HG03432 (cell line): ENCODE measurements at regions not wholly inside any gene's neighbourhood (a gene's known extent, or its start where the extent isn't known, plus 50 kb on each side); places are given as distances from the start of the nearest gene placed in this dataset.

ENCODE experiments used
- ATAC-seq: cut with Tn5 transposase; IDR thresholded peaks from one replicate; pipeline ENCODE4 v1.9.1; 2021; ENCODE audit warnings: mild to moderate bottlenecking, moderate library complexity; ENCODE audit not compliant: unreplicated experiment

DNA sequence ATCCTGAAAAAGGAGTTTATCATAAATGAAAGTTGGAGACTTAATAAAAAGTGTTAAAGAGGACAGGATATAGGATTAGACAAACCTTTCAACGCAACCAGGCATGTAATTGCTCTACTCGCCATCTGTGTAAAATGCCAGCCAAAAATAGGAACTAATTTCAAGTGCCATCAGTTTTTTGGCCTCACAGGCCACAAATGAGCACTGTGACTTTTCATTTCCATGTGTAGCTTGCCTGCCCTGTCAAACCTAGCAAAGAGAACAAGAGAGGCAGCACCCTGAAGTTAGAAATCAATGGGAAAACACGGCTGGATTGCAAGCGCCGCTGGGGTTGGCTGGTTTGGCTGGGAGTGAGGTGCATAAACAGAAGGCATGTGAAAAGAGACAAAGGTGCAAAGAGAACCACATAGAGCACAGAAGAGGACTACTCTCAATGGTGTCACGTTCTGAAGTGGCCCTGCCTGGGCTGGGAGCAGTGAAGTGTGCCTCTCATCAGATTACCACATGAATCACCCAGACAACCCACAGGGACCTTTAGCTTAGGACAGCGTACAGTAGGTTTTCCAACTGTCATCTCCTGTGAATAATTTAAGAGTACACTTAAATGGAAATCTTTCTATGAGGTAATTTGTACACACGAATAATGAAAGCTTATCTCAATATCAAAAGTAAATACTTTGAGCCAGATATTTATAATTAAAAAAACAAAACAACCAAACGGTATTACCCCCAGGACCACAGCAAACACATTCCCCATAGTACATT is 78.0 kb upstream of the NHSL1 start:
- peak; percentile 89 for ATAC-seq

DNA sequence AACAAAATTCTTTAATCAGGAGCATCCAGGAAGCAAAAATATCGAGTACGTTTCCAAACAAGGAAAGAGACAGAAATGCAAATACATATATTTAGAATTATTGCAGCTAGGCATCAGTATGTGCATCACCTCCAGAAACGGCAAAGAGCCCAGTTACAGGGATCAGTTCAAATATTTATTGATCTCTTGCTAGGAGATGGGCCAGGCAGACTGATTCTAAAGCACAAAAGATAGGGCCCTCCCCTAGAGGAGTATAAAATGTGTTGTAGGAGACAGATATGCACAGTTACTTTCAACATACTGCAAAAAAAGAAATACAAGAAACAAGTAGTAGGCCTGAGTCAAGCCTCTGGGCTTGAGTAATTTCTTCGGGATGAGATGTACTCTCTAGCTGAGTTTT is 80.7 kb upstream of the NHSL1 start:
- no peak for ATAC-seq

DNA sequence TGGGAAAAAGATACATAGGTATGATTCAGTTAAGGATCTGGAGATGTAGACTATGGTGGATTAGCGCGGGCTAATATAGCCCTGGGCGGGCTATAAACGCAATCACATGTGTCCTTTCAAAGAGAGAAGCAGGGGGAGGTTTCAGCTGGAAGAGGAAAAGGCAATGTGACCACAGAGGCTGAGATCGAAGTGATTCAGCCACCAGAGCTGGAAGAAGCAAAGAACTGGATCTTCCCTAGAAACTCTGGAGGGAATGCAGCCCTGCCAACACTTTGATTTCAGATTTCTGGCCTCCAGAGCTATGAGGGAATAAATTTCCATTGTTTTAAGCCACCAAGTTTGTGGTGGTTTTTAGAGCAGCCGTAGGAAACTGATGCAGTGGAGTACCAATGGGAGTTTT is 81.5 kb upstream of the NHSL1 start:
- no peak for ATAC-seq

DNA sequence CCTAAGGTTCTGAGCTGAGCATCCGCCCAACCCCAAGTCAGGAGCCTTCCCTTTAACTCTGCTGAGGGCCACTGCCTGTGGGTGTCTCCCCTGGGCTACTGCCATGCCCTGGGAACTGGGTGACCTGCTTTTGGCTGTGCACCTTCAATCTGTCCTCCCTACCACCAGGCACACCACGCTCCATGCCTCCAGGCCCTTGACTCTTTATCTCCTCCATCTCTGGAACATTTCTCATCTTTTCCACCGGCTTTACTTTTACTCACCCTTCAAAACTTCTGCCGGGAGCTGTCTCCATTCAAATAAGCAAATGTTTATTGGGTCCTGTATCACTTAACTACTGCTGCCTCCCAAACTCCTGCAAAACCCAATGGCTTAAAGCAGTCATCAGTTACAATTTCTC is 83.3 kb upstream of the NHSL1 start:
- ATAC-seq: no peak

DNA sequence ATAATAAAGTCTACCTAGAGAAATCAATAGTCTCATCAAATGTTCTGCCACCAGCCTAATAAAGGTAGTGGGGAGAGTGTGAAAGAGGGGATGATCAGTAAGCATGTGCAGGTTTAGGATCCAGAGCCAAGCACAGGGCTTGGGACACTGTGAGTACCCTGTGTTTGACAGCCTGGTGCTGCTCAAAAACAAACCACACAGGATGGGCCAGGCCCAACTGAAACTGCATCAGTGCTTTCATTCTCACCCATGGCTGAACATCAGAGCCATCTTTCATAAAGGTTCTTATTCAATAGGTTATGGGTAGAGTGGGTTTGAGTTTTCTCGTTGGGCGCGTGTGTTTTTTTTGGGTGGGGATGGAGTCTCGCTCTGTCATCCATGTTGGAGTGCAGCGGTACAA is 87.3 kb upstream of the NHSL1 start:
- peak; percentile 57 for ATAC-seq

DNA sequence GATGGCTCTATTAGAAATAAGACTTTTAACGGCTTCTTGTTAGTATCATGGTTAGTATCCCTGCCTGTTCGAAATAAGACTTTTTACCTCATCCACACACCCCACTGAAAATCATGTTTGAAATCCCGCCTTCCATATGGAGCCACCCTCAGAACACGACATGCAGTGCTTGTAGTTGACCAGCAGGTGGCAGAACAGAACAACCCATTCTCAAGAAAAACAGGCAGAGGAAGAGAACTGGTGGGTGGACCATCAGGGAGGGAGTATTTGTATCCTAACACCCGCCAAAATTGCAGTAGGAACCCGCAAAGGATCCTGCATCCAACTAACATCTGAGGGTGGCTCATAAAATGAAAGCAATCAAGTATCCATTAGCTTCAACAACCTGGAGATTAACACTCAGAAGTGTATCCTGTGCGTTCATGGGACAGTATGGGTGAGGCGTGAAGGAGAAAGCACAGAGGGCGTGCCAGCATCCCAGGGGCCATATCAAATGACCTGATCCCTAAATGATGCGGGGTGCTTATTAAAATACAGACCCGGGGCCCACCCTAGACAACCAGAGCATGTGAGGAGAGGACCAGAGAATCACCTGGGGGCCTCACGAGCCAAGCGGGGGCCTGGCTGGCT is 89.6 kb upstream of the NHSL1 start:
- no peak for ATAC-seq

DNA sequence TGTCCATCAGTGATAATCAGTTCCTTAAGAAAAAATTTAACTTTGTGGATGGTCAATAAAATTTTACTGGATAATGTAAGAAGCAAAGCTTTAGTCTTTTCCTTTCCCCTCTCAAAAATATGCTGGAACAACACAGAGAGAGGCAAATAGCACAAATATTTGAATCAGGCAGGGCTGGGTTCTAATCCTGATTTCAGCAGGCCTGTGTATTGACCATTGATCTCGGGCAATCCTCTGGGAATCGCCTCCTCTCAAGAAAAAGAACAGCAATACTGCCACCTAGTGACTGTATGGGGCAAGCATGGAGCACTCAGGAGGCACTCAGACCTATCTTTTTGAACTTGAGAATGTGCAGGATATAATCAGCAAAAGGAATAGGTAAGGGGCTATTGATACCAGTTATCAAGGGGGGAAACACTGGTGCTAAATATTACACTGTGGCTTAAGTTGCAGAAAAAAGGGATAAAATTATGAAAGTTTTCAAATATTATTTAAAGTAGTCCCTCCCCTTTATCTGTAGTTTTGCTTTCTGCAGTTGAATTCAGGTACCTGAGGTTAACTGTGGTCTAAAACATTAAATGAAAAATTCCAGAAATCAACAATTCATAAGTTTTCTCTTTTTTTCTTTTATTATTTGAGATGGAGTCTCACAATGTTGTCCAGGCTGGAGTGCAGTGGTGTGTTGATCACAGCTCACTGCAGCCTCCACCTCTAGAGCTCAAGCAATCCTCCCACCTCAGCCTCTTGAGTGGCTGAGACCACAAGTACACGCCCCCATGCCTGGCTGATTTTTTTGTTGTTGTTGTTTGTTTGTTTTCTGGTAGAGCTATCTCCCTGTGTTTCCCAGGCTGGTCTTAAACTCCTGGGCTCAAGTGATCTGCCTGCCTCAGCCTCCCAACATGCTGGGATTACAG is 91.8 kb upstream of the NHSL1 start:
- ATAC-seq: no peak

DNA sequence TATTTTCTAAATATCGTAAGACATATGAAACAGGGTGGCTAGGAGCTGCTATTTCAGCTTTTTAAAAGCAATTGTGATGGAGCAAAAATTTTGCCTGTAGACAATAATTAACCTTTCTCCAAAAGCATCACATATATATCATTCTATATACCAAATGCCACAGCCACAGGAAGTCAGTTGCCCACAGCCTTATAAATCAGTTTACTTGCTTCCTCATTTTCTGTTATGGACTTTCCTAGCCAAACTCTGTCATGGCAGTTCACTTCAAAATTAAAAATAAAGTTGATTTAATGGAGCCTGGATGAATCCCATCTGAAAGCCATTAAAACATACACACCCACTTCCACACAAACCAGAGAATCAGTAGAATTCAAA is 93.4 kb upstream of the NHSL1 start:
- peak; percentile 57 for ATAC-seq

DNA sequence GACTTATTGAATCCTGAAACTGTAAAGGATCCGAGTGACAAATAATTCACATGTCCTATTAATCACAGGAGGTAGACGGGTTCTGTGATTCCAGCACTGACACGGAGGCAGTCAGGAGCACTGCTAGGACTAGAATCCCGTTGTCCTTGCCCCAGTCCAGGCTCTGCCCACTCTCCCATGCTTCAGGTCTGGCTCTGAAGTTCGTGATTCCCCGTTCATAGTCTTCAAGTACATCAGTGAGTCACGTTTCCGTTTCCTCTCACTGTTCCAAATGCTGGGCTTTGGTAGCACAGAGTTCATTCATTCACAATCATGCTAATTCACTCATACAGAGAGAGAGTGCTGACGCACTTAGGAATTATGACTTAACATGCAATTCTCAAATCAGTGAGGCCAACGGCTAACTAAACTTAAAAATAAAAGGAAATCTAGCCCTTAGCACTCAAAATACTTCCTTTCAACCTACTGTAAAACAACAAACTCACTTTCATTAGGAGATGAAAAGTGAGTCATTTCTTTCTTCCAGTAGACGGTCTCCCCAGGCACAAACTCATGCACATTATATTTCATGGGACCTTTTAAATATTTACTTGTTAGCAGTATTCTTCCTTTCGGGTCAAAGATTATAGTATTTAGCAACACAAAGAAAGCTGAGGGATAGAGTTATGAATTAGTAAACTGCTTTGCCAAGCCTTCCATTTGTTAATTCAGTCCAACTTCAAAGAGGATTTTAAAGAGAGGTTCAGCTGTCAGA is 94.0 kb upstream of the NHSL1 start:
- peak; percentile 87 for ATAC-seq

DNA sequence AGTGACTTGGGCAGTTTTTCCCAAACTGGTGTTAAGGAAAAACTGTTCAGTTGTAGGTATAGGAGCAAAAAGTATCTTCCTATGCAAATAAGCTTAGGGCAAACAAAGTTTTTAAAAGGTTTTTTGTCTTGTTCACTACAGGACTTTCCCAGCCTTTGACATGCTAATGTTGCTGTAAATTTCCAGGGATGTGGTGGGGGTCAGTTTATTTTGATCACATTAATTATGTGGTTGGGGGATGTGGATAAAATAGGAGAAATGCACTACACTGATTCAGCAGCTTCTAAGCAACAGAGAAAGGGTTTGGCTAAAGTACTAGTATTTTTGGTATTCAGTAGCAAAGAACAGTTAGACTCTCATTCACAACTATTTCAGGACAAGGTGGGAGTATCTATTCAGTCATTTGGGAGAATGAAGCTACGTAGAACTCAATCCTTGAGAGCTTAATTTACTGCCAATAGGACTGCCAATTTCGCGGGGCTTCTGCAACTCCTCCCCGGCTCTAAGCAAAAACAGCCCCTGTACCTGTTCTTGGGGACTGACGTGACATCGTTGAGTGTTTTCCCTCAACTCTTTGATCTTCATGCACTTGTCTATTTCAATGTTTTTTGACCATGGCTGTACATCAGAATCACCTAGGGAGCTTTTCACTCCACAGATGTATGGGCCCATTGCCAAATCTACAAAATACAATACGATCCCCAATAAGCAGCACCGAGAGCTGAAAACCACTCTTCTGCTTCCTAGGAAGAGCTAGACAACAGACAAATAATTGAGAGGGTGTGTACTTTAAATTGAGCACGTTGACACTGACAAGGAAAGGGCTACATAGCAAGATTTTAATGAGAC is 94.8 kb upstream of the NHSL1 start:
- ATAC-seq: no peak

DNA sequence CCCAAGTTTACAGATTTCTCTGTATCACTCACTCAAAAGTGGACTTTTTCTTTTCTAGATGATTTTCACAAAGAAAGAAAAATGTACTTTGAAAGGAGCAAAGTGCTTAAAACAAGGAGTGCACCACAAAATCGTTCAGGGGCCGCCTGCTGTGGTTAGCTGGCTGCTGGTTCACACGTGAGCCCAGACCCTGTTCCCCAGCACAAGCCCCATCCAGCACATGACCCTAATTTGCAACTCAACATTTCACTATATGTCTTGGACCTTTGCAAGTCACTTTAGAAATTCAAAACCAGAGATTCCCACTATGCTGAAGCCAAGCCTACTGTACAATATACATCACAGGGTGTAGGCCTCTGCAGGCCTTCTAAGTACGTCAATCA is 95.5 kb upstream of the NHSL1 start:
- ATAC-seq: no peak

DNA sequence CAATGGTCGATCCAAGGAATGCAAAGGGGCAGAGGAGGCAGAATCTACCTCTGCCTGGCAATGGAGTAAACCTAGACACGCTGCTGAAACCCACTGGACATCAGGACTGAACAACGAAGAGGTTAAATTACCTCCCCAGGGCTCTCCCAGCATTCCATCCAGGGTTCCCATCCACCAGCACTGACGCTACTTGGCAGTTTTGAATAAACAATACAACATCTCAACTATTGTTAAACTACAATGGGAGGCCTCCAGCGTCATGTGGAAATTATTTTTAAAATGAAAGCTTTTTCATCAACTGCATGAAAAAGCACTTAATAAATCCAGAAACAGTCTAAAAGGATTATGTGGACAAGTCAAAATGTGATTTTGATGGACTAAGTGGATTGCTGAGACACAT is 96.8 kb upstream of the NHSL1 start:
- ATAC-seq: no peak

DNA sequence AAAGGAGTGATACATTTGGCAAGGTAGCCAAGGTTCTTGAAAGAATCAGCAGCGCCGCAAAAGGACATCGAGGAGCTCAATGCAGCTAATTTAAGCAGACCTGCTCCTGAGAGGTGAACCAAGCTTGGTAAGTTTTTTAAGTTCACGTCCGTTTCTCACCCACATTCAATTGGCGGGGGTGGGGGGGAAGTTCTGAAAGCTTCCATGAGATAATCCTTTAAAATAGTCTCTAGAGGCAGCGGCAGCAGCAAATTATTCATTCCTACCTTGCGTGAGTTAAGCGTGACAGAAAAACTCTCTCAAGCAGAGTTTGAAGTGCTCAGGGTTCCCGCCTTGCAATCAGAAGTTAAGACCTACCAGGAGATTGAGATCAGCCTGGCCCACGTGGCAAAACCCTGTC is 97.3 kb upstream of the NHSL1 start:
- ATAC-seq: no peak

DNA sequence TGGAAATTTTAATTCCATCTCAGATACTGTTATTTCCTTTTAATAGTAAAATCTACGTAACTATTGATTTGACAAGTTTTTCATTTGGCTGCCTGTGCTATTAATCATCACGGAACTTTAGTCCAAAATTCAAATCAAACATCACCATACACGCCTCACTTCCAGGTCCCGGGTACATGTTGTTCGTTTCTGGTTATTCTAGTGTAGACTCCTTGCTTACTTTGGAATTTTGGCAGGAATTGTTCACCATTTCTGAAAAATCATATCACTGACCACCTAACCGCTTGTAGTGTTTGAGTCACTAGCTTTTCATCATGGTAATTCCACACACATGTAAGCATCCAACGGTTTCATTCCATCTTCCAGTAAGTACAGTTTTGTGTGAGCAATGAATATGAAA is 98.0 kb upstream of the NHSL1 start:
- ATAC-seq: no peak

DNA sequence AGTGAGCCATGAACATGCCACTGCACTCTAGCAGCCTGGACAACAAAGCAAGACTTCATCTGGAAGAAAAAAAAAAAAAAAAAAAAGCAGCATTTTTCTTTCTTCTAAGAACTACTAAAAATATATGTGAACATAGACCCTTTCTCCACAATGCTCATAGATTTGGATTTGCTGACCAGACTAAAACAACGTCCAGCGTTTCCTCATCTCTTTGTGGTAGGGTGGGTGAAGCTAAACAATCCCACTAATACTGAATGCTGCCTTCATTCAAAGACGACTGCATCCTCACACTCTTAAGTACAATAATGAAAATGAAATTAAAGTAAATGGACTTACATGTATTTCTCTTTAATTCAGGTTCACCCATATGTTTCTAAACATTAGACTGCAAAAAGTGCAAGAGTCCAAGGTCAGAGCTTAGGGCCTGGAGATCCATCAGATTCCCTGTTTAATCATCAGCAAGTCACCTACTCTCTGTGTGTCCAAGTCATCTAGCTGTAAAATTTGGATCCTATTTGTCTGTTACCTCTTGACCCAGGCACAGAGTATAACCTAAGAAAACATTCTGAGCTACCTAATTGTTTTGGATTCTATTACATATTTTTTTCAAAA is 99.4 kb upstream of the NHSL1 start:
- ATAC-seq: no peak

DNA sequence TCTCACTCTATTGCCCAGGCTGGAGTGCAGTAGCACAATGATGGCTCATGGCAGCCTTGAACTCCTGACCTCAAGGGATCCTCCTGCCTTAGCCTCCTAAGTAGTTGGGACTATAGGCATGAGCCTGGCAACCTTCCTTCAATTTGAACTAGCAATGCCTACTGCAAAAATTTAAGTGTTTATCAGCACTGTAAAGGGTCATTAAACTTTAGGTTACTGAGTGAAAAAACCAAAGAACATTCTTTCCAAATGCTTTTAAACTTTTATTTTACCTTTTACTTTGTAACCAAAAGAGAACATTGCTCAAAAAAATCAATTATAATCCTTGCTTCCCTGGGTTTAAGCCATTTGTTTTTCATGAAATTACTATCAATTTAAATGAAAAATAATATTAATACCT is 101.0 kb upstream of the NHSL1 start:
- no peak for ATAC-seq

DNA sequence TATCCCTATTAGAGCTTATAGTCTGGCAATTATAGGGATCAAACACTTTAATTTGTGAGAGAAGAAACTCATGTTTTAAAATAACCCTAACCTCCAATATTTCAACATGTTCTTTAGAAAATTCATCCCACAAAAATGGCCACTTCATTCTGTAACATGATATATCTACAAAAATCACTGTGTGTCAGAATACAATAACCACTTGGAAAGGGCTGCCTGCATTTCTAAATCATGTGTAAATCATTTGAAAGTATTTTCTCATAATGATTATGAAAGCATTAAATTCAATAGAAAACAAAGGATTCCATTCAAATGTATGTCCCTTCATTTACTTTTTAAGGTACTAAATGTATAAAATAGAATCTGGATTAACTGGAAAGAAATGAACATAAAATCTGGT is 101.4 kb upstream of the NHSL1 start:
- no peak for ATAC-seq

DNA sequence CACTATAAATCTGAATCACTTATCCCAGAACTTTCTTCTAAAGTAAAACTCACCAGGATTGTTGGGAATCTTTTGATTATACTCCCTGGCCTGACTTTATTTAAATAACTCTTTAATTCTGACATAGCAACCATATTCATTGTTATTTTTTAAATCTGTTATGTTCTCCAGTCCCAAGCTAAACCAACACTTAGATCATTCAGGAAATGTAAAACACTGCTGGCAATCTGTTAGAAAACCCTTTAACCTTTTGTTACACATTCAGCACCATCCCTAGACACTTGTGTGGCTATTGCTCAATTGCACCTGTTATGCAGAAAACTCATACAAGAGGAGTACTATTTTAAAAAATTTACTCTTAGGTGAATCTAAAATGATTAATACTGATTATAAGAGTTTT is 101.8 kb upstream of the NHSL1 start:
- ATAC-seq: no peak

DNA sequence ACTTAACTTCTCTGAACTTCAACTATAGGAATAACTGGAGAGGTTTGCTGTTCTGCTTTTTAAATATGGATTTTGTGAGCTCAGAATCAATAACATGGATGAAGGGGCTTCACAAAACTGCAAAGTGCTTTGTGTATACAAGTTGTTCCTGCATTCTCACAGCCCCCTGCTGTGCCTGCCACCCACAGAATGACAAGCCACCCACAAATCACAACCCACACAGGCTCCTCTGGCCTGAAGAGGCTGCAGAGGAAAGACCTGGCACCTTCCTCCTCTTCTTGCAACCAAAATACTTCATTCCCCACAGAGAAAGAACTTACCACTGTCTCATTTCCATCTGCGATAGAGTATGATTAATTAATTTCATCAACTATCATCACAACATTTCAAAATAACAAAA is 106.7 kb upstream of the NHSL1 start:
- ATAC-seq: no peak
